GF-D8 (cell line): ENCODE measurements at regions not wholly inside any gene's neighbourhood (a gene's known extent, or its start where the extent isn't known, plus 50 kb on each side); places are given as distances from the start of the nearest gene placed in this dataset.

Source experiments
- DNase-seq: peaks from one replicate; lab custom pipeline; 2025; lab: John Stamatoyannopoulos, UW

DNA sequence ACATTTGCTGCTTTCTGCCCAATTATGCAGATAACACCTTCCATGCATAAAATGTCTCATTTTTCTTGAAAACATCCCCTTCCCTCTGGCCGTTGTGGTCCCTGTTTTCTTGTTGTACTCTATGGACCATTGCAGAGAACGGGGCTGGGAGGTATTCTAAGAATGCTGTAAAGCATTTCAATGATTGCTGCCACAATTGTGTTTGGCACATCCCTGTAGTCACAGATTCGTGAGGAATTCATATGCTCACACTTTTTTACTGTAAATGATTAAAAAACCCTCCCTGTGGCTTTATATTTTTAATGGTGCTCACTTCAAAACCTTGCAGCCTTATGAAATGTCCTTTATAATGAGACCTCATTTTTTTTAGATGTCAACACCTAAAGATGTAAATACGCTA is 207.2 kb upstream of the GBE1 start:
- no peak for DNase-seq

DNA sequence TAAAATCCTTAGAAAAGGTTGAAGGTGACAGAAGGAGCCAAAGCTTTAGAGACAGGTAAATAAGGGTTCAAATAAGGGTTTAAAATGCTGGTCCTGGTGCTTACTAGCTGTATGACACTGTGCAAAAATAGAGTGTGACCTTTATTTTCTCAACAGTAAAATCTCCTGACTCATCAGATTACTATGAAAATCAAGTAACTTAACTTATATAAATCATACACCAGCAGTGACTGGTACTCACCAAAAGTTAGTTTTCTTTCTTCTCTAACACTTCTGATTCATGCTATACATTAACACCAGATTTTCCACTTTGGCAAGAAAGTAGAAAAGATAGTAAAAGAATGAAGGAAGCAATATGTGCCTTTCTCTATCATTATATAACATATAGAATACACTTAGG is 205.9 kb upstream of the GBE1 start:
- DNase-seq, result no peak

- DNase-seq, result no peak
Measured at GRCh38 chr3:81965696-81966095, 204.3 kb upstream of the GBE1 start.

GRCh38 chr3:81962396-81962795 is 201.0 kb upstream of the GBE1 start:
- DNase-seq, result no peak

DNA sequence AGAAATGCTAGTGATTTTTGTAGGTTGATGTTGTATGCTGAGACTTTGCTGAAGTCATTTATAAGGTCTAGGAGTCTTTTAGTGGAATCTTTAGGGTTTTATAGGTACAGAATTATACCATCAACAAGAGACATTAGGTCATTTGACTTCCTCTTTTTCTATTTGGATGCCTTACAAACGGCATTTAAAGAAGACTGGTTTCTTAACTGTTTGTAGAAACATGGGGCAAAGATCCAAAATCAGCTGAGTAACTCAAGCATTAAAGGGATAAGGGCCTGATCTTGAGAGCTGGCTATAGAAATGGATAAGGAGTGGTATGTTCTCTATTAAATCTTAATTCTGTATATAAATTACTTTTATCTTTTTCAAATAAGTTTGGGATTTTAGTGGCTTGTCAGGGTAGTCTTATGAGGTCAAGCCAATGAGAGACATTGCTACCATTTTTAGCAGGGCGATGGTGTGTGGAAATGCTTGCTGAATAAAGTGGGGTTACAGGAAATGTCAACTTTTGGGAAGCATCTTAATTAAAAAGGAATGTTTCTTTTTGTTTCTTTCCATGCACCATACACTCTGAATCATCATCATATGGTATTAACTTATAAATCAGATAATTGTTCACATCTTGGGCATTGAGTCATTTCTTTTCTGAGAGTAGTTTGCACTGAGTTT is 197.7 kb upstream of the GBE1 start:
- no peak for DNase-seq

DNA sequence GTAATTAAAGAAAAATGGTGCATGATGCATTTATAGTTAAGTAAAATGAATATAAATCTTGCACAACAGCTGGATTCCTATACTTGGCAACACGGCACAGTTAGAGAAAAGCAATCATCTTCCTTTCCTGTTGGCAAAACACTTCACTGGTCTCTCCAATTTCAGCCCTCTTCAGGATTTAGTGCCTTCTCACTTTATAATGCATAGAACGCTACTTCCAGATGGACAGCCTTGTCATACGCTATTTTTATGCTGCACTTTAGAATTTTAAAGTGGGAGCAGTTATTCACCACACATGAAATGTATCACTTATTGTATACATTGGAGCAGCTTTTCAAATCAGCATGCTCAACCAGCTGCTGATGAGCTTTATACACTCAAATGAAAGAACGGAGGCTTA is 194.4 kb upstream of the GBE1 start:
- no peak for DNase-seq

DNA sequence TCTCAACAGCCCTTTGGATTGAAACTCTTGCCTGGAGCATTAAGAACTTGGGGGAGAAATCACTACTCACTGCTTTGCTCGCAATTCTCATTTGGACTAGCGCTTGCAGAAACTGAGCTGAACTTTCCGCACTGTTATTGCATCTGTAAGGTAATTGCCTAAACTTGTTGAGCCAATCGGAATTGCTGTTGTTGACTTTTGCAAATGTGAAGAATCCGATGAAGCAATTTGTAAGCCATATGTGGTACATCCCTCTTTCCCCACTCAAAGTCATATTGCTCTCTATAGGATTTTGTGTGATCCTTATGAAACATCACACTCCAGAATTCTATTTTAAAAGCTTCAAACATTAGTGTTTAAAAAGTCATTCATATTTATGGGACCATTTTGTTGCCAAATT is 191.7 kb upstream of the GBE1 start:
- DNase-seq, result no peak

GRCh38 chr3:81952141-81952540 is 190.7 kb upstream of the GBE1 start:
- no peak for DNase-seq

DNA sequence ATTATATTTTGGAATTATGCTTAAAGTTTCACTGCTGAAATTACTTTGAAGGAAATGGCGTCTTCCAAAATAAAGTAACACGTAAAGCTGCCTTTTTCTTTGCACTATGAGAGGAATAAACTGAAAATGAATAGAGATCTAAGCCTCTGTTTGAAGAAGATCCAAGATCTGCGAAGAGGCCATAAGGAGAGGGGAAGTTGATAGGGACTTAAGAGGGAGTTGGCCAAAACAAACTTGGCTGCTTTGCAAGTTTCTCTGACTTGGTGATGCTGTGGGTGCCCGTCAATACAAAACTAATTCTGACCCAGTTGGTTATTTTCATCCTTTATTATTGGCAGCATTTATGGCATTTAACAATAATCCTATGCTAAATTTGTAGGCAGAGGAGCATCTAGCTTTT is 190.2 kb upstream of the GBE1 start:
- DNase-seq, result no peak

GRCh38 chr3:81951106-81951505 is 189.7 kb upstream of the GBE1 start:
- DNase-seq, result no peak

- DNase-seq, result no peak
Measured at GRCh38 chr3:81947359-81947758, 185.9 kb upstream of the GBE1 start.

DNA sequence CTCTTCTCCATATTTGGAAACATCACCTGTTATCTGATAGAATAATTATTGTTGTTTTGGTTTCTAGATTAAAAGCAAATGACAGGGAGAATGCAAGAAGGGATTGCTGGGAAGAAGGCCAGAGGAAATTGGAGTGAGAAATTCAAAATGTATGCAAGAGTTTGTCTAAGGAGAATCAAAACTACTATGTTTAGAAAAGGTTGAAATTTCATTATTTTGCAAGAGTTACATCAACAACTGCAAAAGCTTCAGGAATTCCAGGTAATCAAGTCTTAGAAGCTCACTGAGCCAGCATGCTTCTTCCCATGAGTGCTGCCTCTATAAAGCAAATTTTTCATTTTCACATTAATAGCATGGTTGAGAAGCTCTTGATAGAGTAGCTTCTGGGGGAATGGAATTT is 177.2 kb upstream of the GBE1 start:
- no peak for DNase-seq

GRCh38 chr3:81936817-81937216 is 175.4 kb upstream of the GBE1 start:
- DNase-seq, result no peak

GRCh38 chr3:81932681-81933080 is 171.2 kb upstream of the GBE1 start:
- no peak for DNase-seq

DNA sequence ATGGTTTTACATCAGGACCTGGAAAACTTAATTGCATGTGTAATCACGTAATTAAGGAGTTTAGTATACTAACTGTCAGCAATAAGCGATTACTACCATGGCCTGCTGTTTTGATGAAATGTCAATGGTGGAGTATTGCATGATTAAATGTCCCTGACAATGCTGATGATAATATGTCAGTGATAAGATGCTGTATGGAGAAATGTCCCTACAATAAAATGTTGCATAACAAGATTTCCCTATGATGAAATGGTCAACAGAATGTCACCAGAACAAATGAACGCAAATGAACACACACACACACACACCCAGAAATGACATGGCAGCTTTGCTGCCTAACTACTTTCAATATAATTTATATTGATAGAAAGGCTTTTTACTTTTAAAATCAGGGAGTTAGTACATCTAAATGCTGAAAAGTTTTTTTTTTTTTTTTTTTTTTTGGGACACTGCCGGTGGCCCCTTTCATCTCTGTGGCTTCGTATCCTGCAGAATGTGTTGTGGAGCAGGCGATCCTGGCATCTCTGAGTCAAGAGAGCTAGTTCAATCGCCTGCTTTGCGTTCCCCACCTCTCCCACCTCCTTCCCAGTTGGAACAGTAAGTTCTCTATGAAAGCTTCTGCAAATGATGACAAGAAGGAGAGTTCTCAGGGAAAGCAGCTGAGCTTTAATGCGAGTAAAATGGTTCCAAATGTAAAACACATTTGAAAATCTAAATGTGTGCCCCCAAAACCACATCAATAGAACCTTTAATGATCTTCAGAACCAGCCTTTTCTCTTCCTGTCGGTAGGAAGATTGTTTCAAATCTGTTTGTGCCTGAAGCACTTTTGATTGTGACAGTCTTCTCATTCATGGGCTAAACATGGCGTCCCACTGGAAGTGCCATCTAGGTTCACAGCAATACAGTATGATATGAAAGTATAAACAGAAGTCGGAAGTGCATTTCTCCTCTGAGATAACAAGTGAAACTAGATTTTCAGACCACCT is 170.1 kb upstream of the GBE1 start:
- no peak for DNase-seq

GRCh38 chr3:81929697-81930096 is 168.3 kb upstream of the GBE1 start:
- DNase-seq, result no peak

DNA sequence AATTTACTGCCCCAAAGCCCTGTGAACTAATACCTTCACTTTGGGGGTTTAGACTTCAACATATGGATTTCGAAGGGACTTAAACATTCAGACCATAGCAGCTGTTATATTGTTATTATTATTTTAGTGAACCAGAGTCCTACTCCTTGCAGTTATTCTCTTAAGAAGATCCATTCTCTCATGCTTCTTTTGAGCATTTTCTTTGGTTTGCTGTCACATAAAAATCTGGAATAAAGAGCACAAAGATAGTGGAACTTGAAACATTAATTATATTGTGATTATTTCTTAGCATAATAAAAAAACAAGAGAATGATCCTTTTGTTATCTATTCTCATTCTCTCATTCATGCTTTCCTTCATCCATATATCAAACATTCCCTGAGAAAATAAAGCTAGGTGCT is 166.4 kb upstream of the GBE1 start:
- DNase-seq, result no peak

GRCh38 chr3:81925385-81925784 is 163.9 kb upstream of the GBE1 start:
- DNase-seq, result no peak

DNA sequence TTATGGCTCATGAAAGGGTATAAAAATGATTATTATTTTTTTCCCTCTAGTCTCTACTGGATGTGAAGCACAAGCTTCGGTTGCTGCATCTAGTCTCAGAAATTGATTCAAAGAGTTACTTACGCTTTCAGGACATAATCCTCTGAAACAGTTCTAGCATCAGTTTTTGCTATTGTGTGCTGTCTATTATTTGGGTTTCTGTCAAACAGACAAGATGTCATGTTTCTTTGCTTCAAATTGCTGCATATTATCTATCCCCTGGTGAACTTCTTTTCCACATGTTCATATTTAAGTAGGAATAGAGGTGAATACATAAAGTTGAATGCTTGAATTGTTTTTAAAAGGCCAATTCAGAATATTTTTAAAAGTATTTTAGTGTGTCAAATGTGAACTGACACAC is 161.6 kb upstream of the GBE1 start:
- DNase-seq, result no peak

GRCh38 chr3:81922404-81922803 is 161.0 kb upstream of the GBE1 start:
- no peak for DNase-seq

DNA sequence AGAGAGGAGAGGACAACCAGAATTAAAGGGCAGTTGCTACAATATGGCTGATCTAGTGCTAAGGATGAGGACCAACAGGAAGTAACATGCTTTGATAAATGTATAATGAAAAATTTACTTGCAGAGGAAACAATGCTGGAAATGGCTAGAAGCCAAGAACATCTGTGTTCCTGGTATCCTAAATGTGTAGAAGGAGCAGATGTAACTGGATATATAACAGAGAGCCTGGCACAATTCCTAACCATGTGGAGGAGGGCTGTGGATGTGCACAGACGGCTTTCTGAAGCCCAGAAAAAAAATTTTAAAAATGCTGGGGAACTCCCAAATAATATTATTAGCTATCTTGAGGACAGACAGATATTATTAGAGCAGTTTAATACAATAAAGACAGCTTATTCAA is 159.4 kb upstream of the GBE1 start:
- no peak for DNase-seq

GRCh38 chr3:81916890-81917289 is 155.4 kb upstream of the GBE1 start:
- no peak for DNase-seq

GRCh38 chr3:81913886-81914663 is 152.6 kb upstream of the GBE1 start:
- DNase-seq, result no peak
